ENCODE measurements at regions not wholly inside any gene's neighbourhood (a gene's known extent, or its start where the extent isn't known, plus 50 kb on each side); places are given as distances from the start of the nearest gene placed in this dataset.

GRCh38 chr2:107305966-107306365 lies 420.0 kb upstream of the ST6GAL2 start:
- Histone ChIP-seq H3K4me3 (no peak overlapping the region), H3K27ac (no peak overlapping the region)
- no peak for TF ChIP-seq CTCF (IDR thresholded peaks at IDR 0.05)
- no peak for DNase-seq (ENCODE audit: low spot score)

- no peak overlapping the region for H3K27ac ChIP-seq
- DNase-seq (ENCODE audit: low spot score) = no peak
- no peak for TF ChIP-seq CTCF (IDR thresholded peaks at IDR 0.05)
- H3K4me3 ChIP-seq = no peak overlapping the region
Measured at GRCh38 chr2:107306881-107307280, 420.9 kb upstream of the ST6GAL2 start.

- TF ChIP-seq CTCF (IDR thresholded peaks at IDR 0.05) = no peak
- DNase-seq (ENCODE audit: low spot score) = no peak
- Histone ChIP-seq H3K4me3 (no peak overlapping the region), H3K27ac (no peak overlapping the region)
Measured at GRCh38 chr2:107308835-107309234, 422.9 kb upstream of the ST6GAL2 start.

GRCh38 chr2:107312240-107312639 lies 426.3 kb upstream of the ST6GAL2 start:
- DNase-seq (ENCODE audit: low spot score) = no peak
- no peak for TF ChIP-seq CTCF (IDR thresholded peaks at IDR 0.05)
- H3K27ac ChIP-seq = no peak overlapping the region
- no peak overlapping the region for H3K4me3 ChIP-seq

- DNase-seq (ENCODE audit: low spot score) = no peak
- TF ChIP-seq CTCF (IDR thresholded peaks at IDR 0.05) = no peak
- Histone ChIP-seq H3K4me3 (no peak overlapping the region), H3K27ac (no peak overlapping the region)
Measured at GRCh38 chr2:107313316-107313715, 427.3 kb upstream of the ST6GAL2 start.

- no peak for TF ChIP-seq CTCF (IDR thresholded peaks at IDR 0.05)
- no peak overlapping the region for H3K4me3 ChIP-seq
- DNase-seq (ENCODE audit: low spot score) = no peak
- H3K27ac ChIP-seq = no peak overlapping the region
Measured at GRCh38 chr2:107320881-107321280, 434.9 kb upstream of the ST6GAL2 start.

- H3K27ac ChIP-seq = no peak overlapping the region
- DNase-seq (ENCODE audit: low spot score) = no peak
- TF ChIP-seq CTCF (IDR thresholded peaks at IDR 0.05) = no peak
- no peak overlapping the region for H3K4me3 ChIP-seq
Measured at GRCh38 chr2:107322416-107322815, 436.4 kb upstream of the ST6GAL2 start.
